GM12864 (cell line): ENCODE measurements at regions not wholly inside any gene's neighbourhood (a gene's known extent, or its start where the extent isn't known, plus 50 kb on each side); places are given as distances from the start of the nearest gene placed in this dataset.

Experiments
- DNase-seq: peaks from one replicate; pipeline ENCODE4 v3.0.0-alpha.2; 2011; ENCODE audit warnings: low read depth
- H3K4me3 ChIP-seq: 2 replicates; pipeline ENCODE4 v1.5.1; 2011; ENCODE audit warnings: mild to moderate bottlenecking, low read depth, low read length, control low read depth
- TF ChIP-seq, protein P1 (sequence below): IDR thresholded peaks from 2 replicates; pipeline ENCODE4 v1.5.1; 2011; ENCODE audit warnings: low read depth, mild to moderate bottlenecking, moderate library complexity, low read length, control low read depth, inconsistent platforms; ENCODE audit errors: missing control alignments

DNA sequence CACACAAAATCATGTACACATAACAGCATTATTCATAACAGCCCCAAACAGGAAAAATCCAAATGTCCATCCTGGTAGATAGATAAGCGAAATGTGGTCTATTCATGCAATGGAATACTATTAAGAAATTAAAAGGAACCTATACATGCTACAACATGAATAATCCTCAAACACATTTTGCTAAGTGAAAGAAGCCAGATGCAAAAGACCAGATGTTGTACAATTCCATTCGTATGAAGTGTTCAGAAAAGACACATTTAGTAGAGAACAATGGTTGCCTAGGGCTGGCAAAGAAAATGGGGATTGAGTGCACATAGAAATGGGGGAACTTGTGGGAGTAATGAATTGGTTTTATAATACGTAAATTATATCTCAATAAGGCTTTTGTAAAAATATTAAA, 182.3 kb downstream of the EBLN2 start:
- H3K4me3 ChIP-seq: no peak overlapping the region
- DNase-seq: no peak
- TF ChIP-seq, protein P1, sequence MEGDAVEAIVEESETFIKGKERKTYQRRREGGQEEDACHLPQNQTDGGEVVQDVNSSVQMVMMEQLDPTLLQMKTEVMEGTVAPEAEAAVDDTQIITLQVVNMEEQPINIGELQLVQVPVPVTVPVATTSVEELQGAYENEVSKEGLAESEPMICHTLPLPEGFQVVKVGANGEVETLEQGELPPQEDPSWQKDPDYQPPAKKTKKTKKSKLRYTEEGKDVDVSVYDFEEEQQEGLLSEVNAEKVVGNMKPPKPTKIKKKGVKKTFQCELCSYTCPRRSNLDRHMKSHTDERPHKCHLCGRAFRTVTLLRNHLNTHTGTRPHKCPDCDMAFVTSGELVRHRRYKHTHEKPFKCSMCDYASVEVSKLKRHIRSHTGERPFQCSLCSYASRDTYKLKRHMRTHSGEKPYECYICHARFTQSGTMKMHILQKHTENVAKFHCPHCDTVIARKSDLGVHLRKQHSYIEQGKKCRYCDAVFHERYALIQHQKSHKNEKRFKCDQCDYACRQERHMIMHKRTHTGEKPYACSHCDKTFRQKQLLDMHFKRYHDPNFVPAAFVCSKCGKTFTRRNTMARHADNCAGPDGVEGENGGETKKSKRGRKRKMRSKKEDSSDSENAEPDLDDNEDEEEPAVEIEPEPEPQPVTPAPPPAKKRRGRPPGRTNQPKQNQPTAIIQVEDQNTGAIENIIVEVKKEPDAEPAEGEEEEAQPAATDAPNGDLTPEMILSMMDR: no peak

DNA sequence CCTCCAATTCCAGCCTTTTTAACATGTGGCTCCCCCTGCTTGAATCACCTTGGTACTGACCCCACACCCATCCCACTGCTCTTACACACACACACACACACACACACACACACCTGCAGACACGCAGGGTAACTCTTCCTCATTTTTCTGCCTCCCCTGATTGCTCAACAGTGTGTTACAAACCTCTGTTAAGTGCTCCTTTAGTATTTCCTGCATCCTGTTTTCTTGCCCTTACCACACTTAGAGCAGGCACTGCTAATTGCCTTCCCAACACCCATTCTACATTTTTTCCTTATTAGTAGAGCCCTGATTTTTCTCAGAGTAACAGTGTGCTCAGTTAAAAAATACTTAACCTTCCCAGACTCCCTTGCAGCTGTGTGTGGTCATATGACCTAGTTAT, 184.0 kb downstream of the EBLN2 start:
- H3K4me3 ChIP-seq: no peak overlapping the region
- TF ChIP-seq, protein P1: no peak
- DNase-seq: no peak

GRCh38 chr3:73249047-73249446, 187.6 kb downstream of the EBLN2 start:
- no peak overlapping the region for H3K4me3 ChIP-seq
- no peak for DNase-seq
- TF ChIP-seq, protein P1: no peak

DNA sequence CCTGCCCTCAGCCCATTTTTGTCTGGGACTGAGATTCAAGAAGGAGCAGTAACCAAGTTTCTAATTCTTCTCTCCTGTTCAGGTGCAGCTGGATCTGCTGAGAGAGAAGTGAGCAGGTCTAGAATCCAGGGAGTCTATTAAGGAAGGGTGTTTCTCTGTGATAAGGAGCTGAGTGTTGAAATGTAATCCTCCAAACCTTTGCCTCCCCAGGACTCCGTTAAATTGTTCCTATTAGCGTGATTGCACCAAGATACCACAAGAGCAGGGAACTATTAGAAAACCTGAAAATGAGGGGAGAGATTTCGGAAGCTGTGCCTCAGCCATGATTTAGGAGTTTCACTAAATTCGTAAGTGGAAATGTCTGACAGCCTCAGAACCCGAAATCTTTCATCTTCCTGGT, 192.6 kb downstream of the EBLN2 start:
- TF ChIP-seq, protein P1: no peak
- DNase-seq: no peak
- no peak overlapping the region for H3K4me3 ChIP-seq

- H3K4me3 ChIP-seq: no peak overlapping the region
- TF ChIP-seq, protein P1: no peak
- no peak for DNase-seq
Observed at GRCh38 chr3:73255609-73256029, 194.2 kb downstream of the EBLN2 start.

DNA sequence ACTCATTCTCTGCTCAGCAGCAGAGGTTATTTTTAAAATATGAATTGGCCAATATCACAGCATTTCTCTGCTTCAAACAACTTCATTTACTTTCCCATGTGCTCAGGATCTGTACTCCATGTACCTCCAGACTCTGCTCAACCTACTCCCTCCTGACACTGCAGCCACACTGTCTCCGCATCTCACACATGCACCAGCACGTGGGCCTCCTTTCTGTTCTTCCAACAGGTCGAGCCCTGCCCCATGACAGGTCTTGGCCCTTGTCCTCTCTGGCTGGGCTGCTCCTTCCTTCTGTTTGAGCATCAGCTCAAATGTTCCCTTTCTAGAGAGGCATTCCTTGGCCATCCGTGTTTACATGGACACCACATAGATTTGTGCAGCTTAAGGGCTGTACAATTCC, 195.7 kb downstream of the EBLN2 start:
- no peak for DNase-seq
- no peak overlapping the region for H3K4me3 ChIP-seq
- TF ChIP-seq, protein P1: no peak

GRCh38 chr3:73258057-73258456, 196.6 kb downstream of the EBLN2 start:
- TF ChIP-seq, protein P1: no peak

More at GRCh38 chr3:73258057-73258456, 196.6 kb downstream of the EBLN2 start:
- no peak overlapping the region for H3K4me3 ChIP-seq
- no peak for DNase-seq
